ENCODE measurements at regions not wholly inside any gene's neighbourhood (a gene's known extent, or its start where the extent isn't known, plus 50 kb on each side); places are given as distances from the start of the nearest gene placed in this dataset.

- no peak for DNase-seq
These were observed 564.3 kb downstream of the CMPK2 start for GRCh38 chr2:6301426-6301825.

- DNase-seq: no peak
These were observed 556.7 kb downstream of the CMPK2 start for GRCh38 chr2:6308986-6309385.

GRCh38 chr2:6309415-6310255, 556.1 kb downstream of the CMPK2 start:
- DNase-seq: no peak

GRCh38 chr2:6310256-6311215, 555.2 kb downstream of the CMPK2 start:
- no peak for DNase-seq

- no peak for DNase-seq
These were observed 553.3 kb downstream of the CMPK2 start for GRCh38 chr2:6312367-6312766.

GRCh38 chr2:6314218-6314960, 551.3 kb downstream of the CMPK2 start:
- DNase-seq: no peak

GRCh38 chr2:6325616-6326015, 540.1 kb downstream of the CMPK2 start:
- DNase-seq: no peak

- DNase-seq: no peak
These were observed 538.7 kb downstream of the CMPK2 start for GRCh38 chr2:6326958-6327357.

GRCh38 chr2:6336752-6337471, 528.8 kb downstream of the CMPK2 start:
- DNase-seq: no peak

GRCh38 chr2:6337472-6337820, 528.3 kb downstream of the CMPK2 start:
- no peak for DNase-seq

GRCh38 chr2:6341588-6342129, 524.0 kb downstream of the CMPK2 start:
- DNase-seq: no peak

GRCh38 chr2:6342273-6342920, 523.3 kb downstream of the CMPK2 start:
- DNase-seq: no peak

- no peak for DNase-seq
These were observed 522.6 kb downstream of the CMPK2 start for GRCh38 chr2:6343076-6343475.

GRCh38 chr2:6352247-6352646, 513.5 kb downstream of the CMPK2 start:
- DNase-seq: no peak

- no peak for DNase-seq
These were observed 512.7 kb downstream of the CMPK2 start for GRCh38 chr2:6352906-6353515.

- DNase-seq: no peak
These were observed 512.0 kb downstream of the CMPK2 start for GRCh38 chr2:6353669-6354068.

- DNase-seq: no peak
These were observed 511.2 kb downstream of the CMPK2 start for GRCh38 chr2:6354546-6354945.

GRCh38 chr2:6355886-6356761, 509.6 kb downstream of the CMPK2 start:
- DNase-seq: no peak

- DNase-seq: no peak
These were observed 507.2 kb downstream of the CMPK2 start for GRCh38 chr2:6358546-6358945.

GRCh38 chr2:6358985-6359384, 506.7 kb downstream of the CMPK2 start:
- DNase-seq: no peak
